Keratinocyte (primary cell): ENCODE measurements at regions not wholly inside any gene's neighbourhood (a gene's known extent, or its start where the extent isn't known, plus 50 kb on each side); places are given as distances from the start of the nearest gene placed in this dataset.

Source experiments
- DNase-seq: peaks from one replicate; pipeline ENCODE4 v3.0.0-alpha.2; 2011; ENCODE audit warnings: low read depth, missing footprints, low spot score
- FAIRE-seq: peaks from 2 replicates; lab custom pipeline; 2011; peaks lifted over from hg19 to GRCh38; lab: Jason Lieb, UNC
- H2AFZ ChIP-seq: 2 replicates; pipeline ENCODE4 v1.6.0; 2012; ENCODE audit warnings: low read length, control low read depth, inconsistent platforms; ENCODE audit not compliant: control insufficient read depth
- H3K27ac ChIP-seq: 2 replicates; pipeline ENCODE4 v1.5.1; 2011; ENCODE audit warnings: low read length; ENCODE audit not compliant: control insufficient read depth, insufficient read depth
- H3K27me3 ChIP-seq: 3 replicates; pipeline ENCODE4 v1.6.0; 2011; ENCODE audit warnings: low read length; ENCODE audit not compliant: control insufficient read depth, insufficient read depth; ENCODE audit errors: extremely low read depth
- H3K36me3 ChIP-seq, 2 experiments: 2 replicates in 1 of 2; 3 replicates in 1 of 2; pipeline ENCODE4 v1.5.1; 2011; ENCODE audit warnings: low read length in 2 of 2, mild to moderate bottlenecking in 1 of 2; ENCODE audit not compliant: control insufficient read depth in 2 of 2, insufficient read depth in 2 of 2; ENCODE audit errors: extremely low read depth in 1 of 2
- H3K4me1 ChIP-seq: 3 replicates; pipeline ENCODE4 v1.5.1; 2011; ENCODE audit warnings: low read length; ENCODE audit not compliant: control insufficient read depth, insufficient read depth; ENCODE audit errors: extremely low read depth
- H3K4me2 ChIP-seq: 3 replicates; pipeline ENCODE4 v1.6.0; 2011; ENCODE audit warnings: low read depth, low read length; ENCODE audit not compliant: control insufficient read depth, insufficient read depth; ENCODE audit errors: extremely low read depth
- H3K4me3 ChIP-seq, 3 experiments: fragments of 200-600 bp in 1 of 3; sonication (generic) in 1 of 3; 2 replicates in 2 of 3; 3 replicates in 1 of 3; pipeline ENCODE4 v1.5.1; 2011 to 2016; ENCODE audit warnings: low read length in 3 of 3, mild to moderate bottlenecking in 3 of 3, control low read depth in 2 of 3, inconsistent platforms in 1 of 3, low read depth in 1 of 3, mixed read lengths in 1 of 3, mixed run types in 1 of 3, moderate library complexity in 1 of 3; ENCODE audit not compliant: control insufficient read depth in 2 of 3, insufficient read depth in 2 of 3; ENCODE audit errors: extremely low read depth in 1 of 3
- H3K79me2 ChIP-seq: 2 replicates; pipeline ENCODE4 v1.6.0; 2012; ENCODE audit warnings: low read length; ENCODE audit not compliant: control insufficient read depth, insufficient read depth
- H3K9ac ChIP-seq: 3 replicates; pipeline ENCODE4 v1.6.0; 2011; ENCODE audit warnings: low read length; ENCODE audit not compliant: control insufficient read depth, insufficient read depth; ENCODE audit errors: extremely low read depth
- H3K9me1 ChIP-seq: 3 replicates; pipeline ENCODE4 v1.6.0; 2011; ENCODE audit warnings: low read length; ENCODE audit not compliant: control insufficient read depth, insufficient read depth; ENCODE audit errors: extremely low read depth
- H3K9me3 ChIP-seq: 2 replicates; pipeline ENCODE4 v1.5.1; 2012; ENCODE audit warnings: low read depth, low read length; ENCODE audit not compliant: control insufficient read depth
- H4K20me1 ChIP-seq: 3 replicates; pipeline ENCODE4 v1.6.0; 2011; ENCODE audit warnings: low read length; ENCODE audit not compliant: control insufficient read depth, insufficient read depth; ENCODE audit errors: extremely low read depth
- CTCF ChIP-seq, 3 experiments: IDR thresholded peaks in 1 of 3; conservative IDR thresholded peaks in 1 of 3; optimal IDR thresholded peaks in 1 of 3; 2 replicates in 2 of 3; 3 replicates in 1 of 3; pipeline versions ENCODE3 to v1.5.1; 2011; ENCODE audit warnings: low read length in 3 of 3, mild to moderate bottlenecking in 3 of 3, moderate library complexity in 2 of 3, control low read depth in 1 of 3, inconsistent platforms in 1 of 3; ENCODE audit not compliant: insufficient read depth in 2 of 3; ENCODE audit errors: extremely low read depth in 1 of 3
- EZH2 ChIP-seq: IDR thresholded peaks from one replicate; pipeline ENCODE4 v1.6.1; 2012; ENCODE audit warnings: inconsistent platforms, mild to moderate bottlenecking, low read length, moderate library complexity
- dilution Hi-C: fragments of 300-500 bp; cut with MboI; formaldehyde crosslinking; loops from one replicate; pipeline ENCODE4 v1.7.0; 2020; ENCODE audit warnings: low sequenced_read_pairs; ENCODE audit not compliant: extremely low pct_ligation_motif_present

GRCh38 chr4:15143551-15143950 lies 141.3 kb downstream of the CPEB2 start:
- no peak for FAIRE-seq
- H3K9ac ChIP-seq, result no peak overlapping the region
- dilution Hi-C loops, result no loop called here

GRCh38 chr4:15144249-15144966 lies 142.1 kb downstream of the CPEB2 start:
- Histone ChIP-seq H3K27me3 (no peaks in the 10 kb centered on the region), H3K4me2 (no peak overlapping the region), H3K9me3 (no peaks in the 10 kb centered on the region), H3K4me3 (no peak overlapping the region), H3K27ac (no peak overlapping the region), H2AFZ (no peak overlapping the region), H3K9me1 (no peaks in the 10 kb centered on the region), H4K20me1 (no peaks in the 10 kb centered on the region), H3K79me2 (no peaks in the 10 kb centered on the region), H3K4me1 (no peaks in the 10 kb centered on the region), H3K36me3 (no peaks in the 10 kb centered on the region), H3K9ac (no peak overlapping the region)
- TF ChIP-seq CTCF (optimal IDR thresholded peaks at IDR 0.05 in 1 of 3, IDR thresholded peaks at IDR 0.05 in 1 of 3, conservative IDR thresholded peaks at IDR 0.05 in 1 of 3; ENCODE audit: extremely low read depth in 1 of 3, insufficient read depth in 2 of 3, low read length in 3 of 3) (no peak), EZH2 (no peak)
- FAIRE-seq (no peak), DNase-seq (no peak)
- dilution Hi-C loops, result no loop called here

More at GRCh38 chr4:15143551-15143950, 141.3 kb downstream of the CPEB2 start:
- H2AFZ ChIP-seq, result no peak overlapping the region
- H3K9me3 ChIP-seq, result no peaks in the 10 kb centered on the region
- H3K4me2 ChIP-seq, result no peak overlapping the region
- no peaks in the 10 kb centered on the region for H3K27me3 ChIP-seq
- no peak overlapping the region for H3K4me3 ChIP-seq
- DNase-seq, result no peak
- TF ChIP-seq EZH2 (no peak), CTCF (optimal IDR thresholded peaks at IDR 0.05 in 1 of 3, IDR thresholded peaks at IDR 0.05 in 1 of 3, conservative IDR thresholded peaks at IDR 0.05 in 1 of 3; ENCODE audit: extremely low read depth in 1 of 3, insufficient read depth in 2 of 3, low read length in 3 of 3) (no peak)
- H3K4me1 ChIP-seq, result no peaks in the 10 kb centered on the region
- no peaks in the 10 kb centered on the region for H3K79me2 ChIP-seq
- no peaks in the 10 kb centered on the region for H3K9me1 ChIP-seq
- H3K27ac ChIP-seq, result no peak overlapping the region
- no peaks in the 10 kb centered on the region for H4K20me1 ChIP-seq
- H3K36me3 ChIP-seq, result no peaks in the 10 kb centered on the region
